ENCODE measurements at regions not wholly inside any gene's neighbourhood (a gene's known extent, or its start where the extent isn't known, plus 50 kb on each side); places are given as distances from the start of the nearest gene placed in this dataset.

GRCh38 chr1:72567521-72567920 lies 285.2 kb upstream of the NEGR1 start:
- TF ChIP-seq, protein P1, sequence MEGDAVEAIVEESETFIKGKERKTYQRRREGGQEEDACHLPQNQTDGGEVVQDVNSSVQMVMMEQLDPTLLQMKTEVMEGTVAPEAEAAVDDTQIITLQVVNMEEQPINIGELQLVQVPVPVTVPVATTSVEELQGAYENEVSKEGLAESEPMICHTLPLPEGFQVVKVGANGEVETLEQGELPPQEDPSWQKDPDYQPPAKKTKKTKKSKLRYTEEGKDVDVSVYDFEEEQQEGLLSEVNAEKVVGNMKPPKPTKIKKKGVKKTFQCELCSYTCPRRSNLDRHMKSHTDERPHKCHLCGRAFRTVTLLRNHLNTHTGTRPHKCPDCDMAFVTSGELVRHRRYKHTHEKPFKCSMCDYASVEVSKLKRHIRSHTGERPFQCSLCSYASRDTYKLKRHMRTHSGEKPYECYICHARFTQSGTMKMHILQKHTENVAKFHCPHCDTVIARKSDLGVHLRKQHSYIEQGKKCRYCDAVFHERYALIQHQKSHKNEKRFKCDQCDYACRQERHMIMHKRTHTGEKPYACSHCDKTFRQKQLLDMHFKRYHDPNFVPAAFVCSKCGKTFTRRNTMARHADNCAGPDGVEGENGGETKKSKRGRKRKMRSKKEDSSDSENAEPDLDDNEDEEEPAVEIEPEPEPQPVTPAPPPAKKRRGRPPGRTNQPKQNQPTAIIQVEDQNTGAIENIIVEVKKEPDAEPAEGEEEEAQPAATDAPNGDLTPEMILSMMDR (IDR thresholded peaks at IDR 0.05; ENCODE audit: poor library complexity, severe bottlenecking) = no peak
- no peak for TF ChIP-seq EP300 (conservative IDR thresholded peaks at IDR 0.05; ENCODE audit: poor library complexity, severe bottlenecking)
- no peak for TF ChIP-seq REST (IDR thresholded peaks at IDR 0.05; ENCODE audit: borderline replicate concordance)
